GM20000 (cell line): ENCODE measurements at regions not wholly inside any gene's neighbourhood (a gene's known extent, or its start where the extent isn't known, plus 50 kb on each side); places are given as distances from the start of the nearest gene placed in this dataset.
"Not testable (repeated sequence)": the region's sequence is repeated elsewhere in the genome, so short reads cannot be mapped to it uniquely, and the experiment has no call there.

ENCODE experiments used
- DNase-seq: peaks from one replicate; pipeline ENCODE4 v3.0.0; 2012; ENCODE audit warnings: low spot score
- CTCF ChIP-seq: IDR thresholded peaks from 2 replicates; pipeline ENCODE4 v1.5.1; 2012; ENCODE audit warnings: mild to moderate bottlenecking, control low read depth; ENCODE audit errors: extremely low read depth, missing control alignments

- DNase-seq = no peak
These were observed 350.9 kb upstream of the F9 start for GRCh38 chrX:139179592-139179991.

GRCh38 chrX:139178980-139179379 is 351.6 kb upstream of the F9 start:
- no peak for TF ChIP-seq CTCF

More at GRCh38 chrX:139179592-139179991, 350.9 kb upstream of the F9 start:
- TF ChIP-seq CTCF = no peak

GRCh38 chrX:139172731-139173130 is 357.8 kb upstream of the F9 start:
- no peak for TF ChIP-seq CTCF

More at GRCh38 chrX:139178980-139179379, 351.6 kb upstream of the F9 start:
- DNase-seq = no peak

GRCh38 chrX:139170526-139171173 is 359.9 kb upstream of the F9 start:
- no peak for TF ChIP-seq CTCF
- DNase-seq = no peak

More at GRCh38 chrX:139172731-139173130, 357.8 kb upstream of the F9 start:
- no peak for DNase-seq

- TF ChIP-seq CTCF = no peak
- DNase-seq = no peak
These were observed 363.3 kb upstream of the F9 start for GRCh38 chrX:139167282-139167681.

- DNase-seq = no peak
- TF ChIP-seq CTCF = no peak
These were observed 372.3 kb upstream of the F9 start for GRCh38 chrX:139158256-139158655.

- DNase-seq = no peak
- no peak for TF ChIP-seq CTCF
These were observed 374.2 kb upstream of the F9 start for GRCh38 chrX:139156356-139156755.

- DNase-seq = not testable (repeated sequence)
These were observed 383.9 kb upstream of the F9 start for GRCh38 chrX:139146625-139147024.
